Trophoblast cell (in vitro differentiated cells and primary cell): ENCODE measurements at regions not wholly inside any gene's neighbourhood (a gene's known extent, or its start where the extent isn't known, plus 50 kb on each side); places are given as distances from the start of the nearest gene placed in this dataset.

Source experiments
- DNase-seq, 2 donors: peaks; one replicate each; pipeline ENCODE4 v3.0.0-alpha.2; 2016
- H2AFZ ChIP-seq: 2 replicates; pipeline ENCODE4 v1.6.1; 2013; ENCODE audit warnings: low read length, moderate library complexity, mild to moderate bottlenecking; ENCODE audit not compliant: insufficient read depth, poor library complexity
- H2AK5ac ChIP-seq: 2 replicates; pipeline ENCODE4 v1.6.1; 2013; ENCODE audit warnings: mild to moderate bottlenecking, low read length
- H2BK120ac ChIP-seq: 2 replicates; pipeline ENCODE4 v1.6.1; 2013; ENCODE audit warnings: low read length, mild to moderate bottlenecking, moderate library complexity; ENCODE audit not compliant: insufficient read depth, poor library complexity
- H2BK12ac ChIP-seq: 2 replicates; pipeline ENCODE4 v1.6.1; 2013; ENCODE audit warnings: mild to moderate bottlenecking, low read length, moderate library complexity
- H2BK5ac ChIP-seq: 2 replicates; pipeline ENCODE4 v1.6.1; 2013; ENCODE audit warnings: low read length, low read depth, moderate library complexity, mild to moderate bottlenecking; ENCODE audit not compliant: poor library complexity
- H3K14ac ChIP-seq: 2 replicates; pipeline ENCODE4 v1.6.1; 2013; ENCODE audit warnings: mild to moderate bottlenecking, low read length
- H3K18ac ChIP-seq: 2 replicates; pipeline ENCODE4 v1.6.1; 2013; ENCODE audit warnings: mild to moderate bottlenecking, low read length
- H3K23ac ChIP-seq: 2 replicates; pipeline ENCODE4 v1.6.1; 2013; ENCODE audit warnings: low read length
- H3K27ac ChIP-seq: 2 replicates; pipeline ENCODE4 v1.5.1; 2013; ENCODE audit warnings: low read depth, mild to moderate bottlenecking, inconsistent platforms, low read length, moderate library complexity
- H3K27me3 ChIP-seq: 2 replicates; pipeline ENCODE4 v1.6.1; 2013; ENCODE audit warnings: inconsistent platforms, mild to moderate bottlenecking, low read length, moderate library complexity; ENCODE audit not compliant: insufficient read depth
- H3K36me3 ChIP-seq, 2 experiments: 1 replicate in 1 of 2; 2 replicates in 1 of 2; pipeline ENCODE4 v1.6.1; 2013; ENCODE audit warnings: low read length in 2 of 2, mild to moderate bottlenecking in 2 of 2, moderate library complexity in 1 of 2; ENCODE audit not compliant: insufficient read depth in 2 of 2, control insufficient read depth in 1 of 2
- H3K4ac ChIP-seq: 2 replicates; pipeline ENCODE4 v1.6.1; 2013; ENCODE audit warnings: low read depth, mild to moderate bottlenecking, low read length, moderate library complexity
- H3K4me1 ChIP-seq, 2 experiments: 1 replicate in 1 of 2; 2 replicates in 1 of 2; pipeline ENCODE4 v1.6.1; 2013; ENCODE audit warnings: low read length in 2 of 2, mild to moderate bottlenecking in 2 of 2, moderate library complexity in 1 of 2; ENCODE audit not compliant: insufficient read depth in 2 of 2, control insufficient read depth in 1 of 2
- H3K4me2 ChIP-seq: 2 replicates; pipeline ENCODE4 v1.6.1; 2013; ENCODE audit warnings: inconsistent platforms, mild to moderate bottlenecking, low read length, moderate library complexity
- H3K4me3 ChIP-seq: 2 replicates; pipeline ENCODE4 v1.5.1; 2013; ENCODE audit warnings: mild to moderate bottlenecking, low read depth, low read length, inconsistent platforms
- H3K79me1 ChIP-seq: one replicate; pipeline ENCODE4 v1.6.1; 2013; ENCODE audit warnings: low read length
- H3K79me2 ChIP-seq: 2 replicates; pipeline ENCODE4 v1.6.1; 2013; ENCODE audit warnings: low read length, mild to moderate bottlenecking; ENCODE audit not compliant: control insufficient read depth, insufficient read depth, poor library complexity
- H3K9ac ChIP-seq: 2 replicates; pipeline ENCODE4 v1.6.1; 2013; ENCODE audit warnings: mild to moderate bottlenecking, low read length
- H3K9me3 ChIP-seq: 2 replicates; pipeline ENCODE4 v1.6.1; 2013; ENCODE audit warnings: low read depth, mild to moderate bottlenecking, control low read depth, inconsistent platforms, low read length; ENCODE audit not compliant: insufficient read depth
- H4K12ac ChIP-seq: 2 replicates; pipeline ENCODE4 v1.6.1; 2013; ENCODE audit warnings: low read depth, mild to moderate bottlenecking, low read length, moderate library complexity
- H4K8ac ChIP-seq: 2 replicates; pipeline ENCODE4 v1.6.1; 2013; ENCODE audit warnings: low read depth, mild to moderate bottlenecking, low read length, moderate library complexity
- H4K91ac ChIP-seq: one replicate; pipeline ENCODE4 v1.6.1; 2013; ENCODE audit warnings: low read depth, mild to moderate bottlenecking, low read length, moderate library complexity
- WGBS: extraction: QIAGEN DNeasy Blood & Tissue Kit; methylation state at CpG from one replicate; pipeline ENCODE4 v1.1.7; 2013; ENCODE audit warnings: missing lambda C conversion rate; ENCODE audit not compliant: insufficient read length, insufficient coverage; ENCODE audit errors: extremely low coverage; 5-methylcytosine and 5-hydroxymethylcytosine counted together

DNA sequence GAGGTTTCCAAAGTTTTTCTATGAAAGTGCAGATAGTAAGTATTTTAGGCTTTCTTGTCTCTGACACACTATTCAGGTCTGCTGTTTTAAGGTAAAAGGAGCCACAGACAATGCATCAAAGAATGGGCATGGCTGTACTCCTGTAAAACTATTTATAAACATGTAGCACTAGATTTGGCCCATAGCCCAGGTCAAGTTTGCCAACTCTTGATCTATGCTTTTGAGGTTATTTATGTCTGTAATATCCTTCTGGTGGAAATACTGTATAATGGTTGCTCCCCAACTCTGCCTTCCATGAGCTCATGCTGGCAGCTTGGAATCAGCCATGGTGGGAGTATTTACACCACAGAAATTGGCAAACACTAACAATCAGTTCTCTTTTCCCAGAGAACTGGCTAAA lies 244.6 kb downstream of the BUB3 start:
- H3K79me1 ChIP-seq = no peaks in the 10 kb centered on the region
- no peak overlapping the region for H4K8ac ChIP-seq
- no peak overlapping the region for H3K4me3 ChIP-seq
- H3K9me3 ChIP-seq = peaks cover 16% of the 10 kb centered on the region
- H3K18ac ChIP-seq = no peak overlapping the region
- no peak overlapping the region for H2BK12ac ChIP-seq
- H3K4ac ChIP-seq = no peak overlapping the region
- H3K36me3 ChIP-seq = no peaks in the 10 kb centered on the region
- H3K27ac ChIP-seq = no peak overlapping the region
- no peak overlapping the region for H2AFZ ChIP-seq
- no peak overlapping the region for H2BK120ac ChIP-seq
- no peak overlapping the region for H4K12ac ChIP-seq
- no peak overlapping the region for H4K91ac ChIP-seq
- H3K79me2 ChIP-seq = no peaks in the 10 kb centered on the region
- no peak overlapping the region for H3K4me2 ChIP-seq
- no peak overlapping the region for H2BK5ac ChIP-seq
- H3K23ac ChIP-seq = no peak overlapping the region
- no peak overlapping the region for H2AK5ac ChIP-seq
- no peak overlapping the region for H3K9ac ChIP-seq
- H3K14ac ChIP-seq = no peak overlapping the region
- DNase-seq = no peak
- no peaks in the 10 kb centered on the region for H3K27me3 ChIP-seq
- H3K4me1 ChIP-seq = no peaks in the 10 kb centered on the region

DNA sequence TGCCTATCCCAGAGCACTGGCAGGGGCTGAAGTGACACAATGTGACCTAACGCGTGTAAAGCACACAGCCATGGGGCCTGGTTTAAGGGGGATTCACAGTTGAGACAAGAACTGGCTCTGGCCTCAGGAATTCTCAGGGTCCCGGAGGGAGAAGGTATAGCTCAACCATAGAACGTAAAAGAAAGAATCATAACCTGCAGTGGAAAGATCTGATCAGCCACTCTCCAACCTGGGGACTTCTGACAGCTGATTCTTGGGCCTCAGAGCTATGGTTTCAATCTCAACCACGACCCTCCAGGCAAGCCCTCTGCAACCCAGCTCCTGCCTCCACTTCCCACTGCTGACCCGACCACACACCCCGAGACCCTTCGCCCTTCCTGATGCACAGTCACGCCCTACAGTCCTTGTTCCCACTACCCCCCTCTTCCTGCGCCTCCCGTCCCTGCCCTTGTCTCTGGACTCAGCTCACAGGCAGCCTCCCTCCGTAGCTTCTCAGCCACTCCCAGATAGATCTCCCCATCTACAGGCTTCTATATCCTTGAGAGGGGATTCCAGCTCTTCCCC lies 245.2 kb downstream of the BUB3 start:
- Histone ChIP-seq H2BK12ac (no peak overlapping the region), H3K4me3 (no peak overlapping the region), H3K4me1 (no peaks in the 10 kb centered on the region), H3K79me1 (no peaks in the 10 kb centered on the region), H3K18ac (no peak overlapping the region), H3K27ac (no peak overlapping the region), H3K9me3 (peaks cover 16% of the 10 kb centered on the region), H4K8ac (no peak overlapping the region), H4K12ac (no peak overlapping the region), H3K79me2 (no peaks in the 10 kb centered on the region), H3K4me2 (no peak overlapping the region), H3K4ac (no peak overlapping the region), H3K9ac (no peak overlapping the region), H4K91ac (no peak overlapping the region), H2AFZ (no peak overlapping the region), H3K23ac (no peak overlapping the region), H3K14ac (no peak overlapping the region), H3K36me3 (no peaks in the 10 kb centered on the region), H3K27me3 (no peaks in the 10 kb centered on the region), H2BK5ac (no peak overlapping the region), H2BK120ac (no peak overlapping the region), H2AK5ac (no peak overlapping the region)
- DNase-seq = no peak
- WGBS = no CpG with 5 or more reads among the region's 12 CpGs

DNA sequence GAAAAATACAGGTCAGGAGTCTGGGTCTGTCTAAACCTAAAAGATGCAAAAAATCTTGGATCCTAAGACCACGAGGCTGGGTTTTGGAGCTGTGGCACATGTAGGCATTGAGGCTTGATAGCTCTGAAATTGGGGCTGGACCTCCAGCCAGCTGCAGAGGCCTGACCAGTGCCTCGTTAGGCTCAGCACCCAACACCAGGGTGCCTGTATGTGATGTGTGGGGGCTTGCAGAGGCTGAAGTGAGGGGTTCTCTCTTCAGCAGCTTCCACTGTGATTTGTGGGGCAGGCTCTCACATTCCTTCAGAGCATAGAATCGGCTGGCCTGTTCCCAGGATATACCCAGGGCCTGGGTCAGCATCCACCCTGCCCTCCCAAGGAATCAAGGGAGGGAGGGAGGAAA lies 247.8 kb downstream of the BUB3 start:
- no peak overlapping the region for H2BK120ac ChIP-seq
- H2BK5ac ChIP-seq = no peak overlapping the region
- H3K79me1 ChIP-seq = no peaks in the 10 kb centered on the region
- H2BK12ac ChIP-seq = no peak overlapping the region
- peaks cover 5% of the 10 kb centered on the region for H3K9me3 ChIP-seq
- no CpG with 5 or more reads among the region's 3 CpGs for WGBS
- H3K18ac ChIP-seq = no peak overlapping the region
- no peaks in the 10 kb centered on the region for H3K27me3 ChIP-seq
- no peak overlapping the region for H3K27ac ChIP-seq
- no peak overlapping the region for H4K91ac ChIP-seq
- no peaks in the 10 kb centered on the region for H3K4me1 ChIP-seq
- H4K12ac ChIP-seq = no peak overlapping the region
- H3K9ac ChIP-seq = no peak overlapping the region
- no peaks in the 10 kb centered on the region for H3K79me2 ChIP-seq
- no peaks in the 10 kb centered on the region for H3K36me3 ChIP-seq
- no peak for DNase-seq
- H2AFZ ChIP-seq = no peak overlapping the region
- no peak overlapping the region for H4K8ac ChIP-seq
- H3K14ac ChIP-seq = no peak overlapping the region
- H3K4me3 ChIP-seq = no peak overlapping the region
- H3K23ac ChIP-seq = no peak overlapping the region
- H2AK5ac ChIP-seq = no peak overlapping the region
- no peak overlapping the region for H3K4ac ChIP-seq
- no peak overlapping the region for H3K4me2 ChIP-seq

DNA sequence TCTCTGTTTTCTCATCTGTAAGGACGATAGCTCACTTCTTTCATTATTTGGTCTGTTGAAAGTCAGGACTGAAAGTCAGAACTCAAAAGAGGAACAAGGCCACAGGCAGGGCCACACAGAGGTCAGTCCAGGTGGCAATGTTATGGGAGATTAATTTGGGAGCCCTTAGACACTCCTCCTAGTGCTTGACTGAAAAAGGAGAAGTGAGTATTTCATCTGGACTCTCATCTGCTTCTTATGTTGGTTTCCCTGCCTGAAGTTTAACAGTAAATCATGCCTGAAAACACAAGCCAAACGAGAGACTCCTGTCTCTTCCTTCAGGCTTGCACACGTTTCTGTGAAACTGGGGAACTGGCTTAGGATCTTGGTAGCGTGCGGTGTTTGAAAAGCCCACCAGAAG lies 248.5 kb downstream of the BUB3 start:
- Histone ChIP-seq H3K9ac (no peak overlapping the region), H3K23ac (no peak overlapping the region), H2BK5ac (no peak overlapping the region), H3K14ac (no peak overlapping the region), H3K79me2 (no peaks in the 10 kb centered on the region), H4K12ac (no peak overlapping the region), H3K9me3 (peaks cover 5% of the 10 kb centered on the region), H2AK5ac (no peak overlapping the region), H2BK120ac (no peak overlapping the region), H3K36me3 (no peaks in the 10 kb centered on the region), H3K79me1 (no peaks in the 10 kb centered on the region), H2AFZ (no peak overlapping the region), H4K8ac (no peak overlapping the region), H3K18ac (no peak overlapping the region), H2BK12ac (no peak overlapping the region), H3K4ac (no peak overlapping the region), H3K4me1 (no peaks in the 10 kb centered on the region), H4K91ac (no peak overlapping the region), H3K4me2 (no peak overlapping the region), H3K27me3 (no peaks in the 10 kb centered on the region), H3K4me3 (no peak overlapping the region), H3K27ac (no peak overlapping the region)
- whole genome bisulfite sequencing = no CpG with 5 or more reads among the region's 5 CpGs
- DNase-seq = no peak
